Heart right ventricle (tissue), 16 donors: ENCODE measurements at regions not wholly inside any gene's neighbourhood (a gene's known extent, or its start where the extent isn't known, plus 50 kb on each side); places are given as distances from the start of the nearest gene placed in this dataset.
A peak's percentile ranks its signal among the peaks of the same experiment; 100 is the strongest.

ENCODE experiments used
- ATAC-seq, 8 donors: fragments of 200-7000 bp; cut with Tn5 transposase; one replicate each; pipeline ENCODE4 v1.9.1; 2020; ENCODE audit warnings: mild to moderate bottlenecking in 8 of 8, moderate library complexity in 8 of 8, moderate number of reproducible peaks in 1 of 8
- DNase-seq, 2 donors: peaks; one replicate each; pipeline ENCODE4 v3.0.0-alpha.2; 2020
- H3K27ac ChIP-seq, 10 donors: fragments of 200-600 bp; sonication (generic) in 2 of 10; one replicate each; pipeline versions ENCODE4 v1.5.0 to v1.8.0; 2020 to 2022; ENCODE audit warnings: mild to moderate bottlenecking in 3 of 10
- H3K27me3 ChIP-seq, 7 donors: fragments of 200-600 bp; one replicate each; pipeline ENCODE4 v1.8.0; 2021 to 2022; ENCODE audit warnings: mild to moderate bottlenecking in 2 of 7
- H3K36me3 ChIP-seq, 9 donors: fragments of 200-600 bp; sonication (generic) in 1 of 9; one replicate each; pipeline versions ENCODE4 v1.5.0 to v1.8.0; 2020 to 2022; ENCODE audit warnings: mild to moderate bottlenecking in 2 of 9
- H3K4me1 ChIP-seq, 9 donors: fragments of 200-600 bp; sonication (generic) in 1 of 9; one replicate each; pipeline versions ENCODE4 v1.5.0 to v1.8.0; 2020 to 2022; ENCODE audit warnings: mild to moderate bottlenecking in 4 of 9
- H3K4me3 ChIP-seq, 10 donors: fragments of 200-600 bp; sonication (generic) in 2 of 10; one replicate each; pipeline versions ENCODE4 v1.5.0 to v1.8.0; 2020 to 2022; ENCODE audit warnings: mild to moderate bottlenecking in 7 of 10, moderate library complexity in 2 of 10
- H3K9me3 ChIP-seq, 11 donors: fragments of 200-600 bp in 10 of 11; sonication (generic) in 2 of 11; one replicate each; pipeline versions ENCODE4 v1.5.0 to v1.8.0; 2013 to 2022; ENCODE audit warnings: mild to moderate bottlenecking in 2 of 11, control low read depth in 1 of 11, moderate library complexity in 1 of 11
- WGBS, 2 donors: extraction: QIAGEN DNeasy Blood & Tissue Kit; methylation state at CpG; one replicate each; pipeline ENCODE4 v1.1.7; 2013; ENCODE audit warnings: inconsistent platforms in 1 of 2; 5-methylcytosine and 5-hydroxymethylcytosine counted together
- intact Hi-C, 10 donors: fragments of 100-400 bp; cut with DNase I; formaldehyde crosslinking; loops; one replicate each; pipeline versions ENCODE4 v1.11.1 to v1.14.2; 2022
- TF ChIP-seq, protein P1 (sequence below), 9 donors: fragments of 200-600 bp; sonication (generic) in 2 of 9; IDR thresholded peaks; one replicate each; pipeline versions ENCODE4 v1.5.0 to v1.8.0; 2021 to 2022; ENCODE audit warnings: antibody characterized with exemption in 9 of 9, mild to moderate bottlenecking in 5 of 9, moderate library complexity in 1 of 9
- donor health status: Arrhythmogenic right ventricular cardiomyopathy.
- donor health status: ischemic (EF 13 %, LVEDD 7.1; RV severe dilation, severe dysfunction).
- donor health status: healthy with polysubstance abuse.
- donor health status: DM: no; HTN: yes; CAD: no.
- donor health status: DM: no; HTN: no; CAD: no.
- donor health status: ischemic (EF 25% LVEDD 6.9; RV normal size, moderate dysfunction).
- donor health status: ischemic (EF 25% LVEDD 5.7; RV mildly dilated, moderate dysfunction).
- donor health status: healthy.
- donor health status: DM: yes; HTN: yes; CAD: no.
- donor health status: Ischemic cardiomyopathy.
- donor health status: ischemic (EF 35%, LVEDD 5.7; RV mildly dilated, moderate dysfunction).
- donor health status: nonischemic (EF 11% LVEDD 7.7; RV severe dilation, severe dysfunction).
- donor health status: DM: yes; HTN: yes; CAD: no.
- donor health status: PGD.
- donor health status: ischemic (EF 29% LVEDD 5.4; RV normal size, mild dysfunction).
- donor health status: nonischemic (EF 23%, LVEDD 6.1; RV moderate dilation, normal function).

DNA sequence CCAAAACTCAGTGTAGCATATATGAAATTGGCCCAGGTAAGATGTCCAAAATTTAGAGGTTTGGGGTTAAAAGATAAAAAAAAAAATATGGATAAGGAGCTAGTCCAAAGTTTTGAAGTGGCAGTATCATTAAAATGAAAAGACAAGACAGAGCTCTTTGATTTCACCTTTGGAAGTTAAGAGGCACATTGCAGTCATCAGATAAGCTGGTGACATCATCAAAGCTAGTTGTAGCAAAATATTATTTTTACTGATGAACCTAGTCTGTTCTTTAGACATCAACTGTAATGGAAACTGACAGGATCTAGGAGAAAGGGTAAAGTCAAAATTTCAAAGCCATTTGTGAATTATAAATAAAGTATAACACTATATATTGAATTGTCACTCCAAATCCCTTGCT, 603.7 kb upstream of the CDH8 start:
- TF ChIP-seq, protein P1, sequence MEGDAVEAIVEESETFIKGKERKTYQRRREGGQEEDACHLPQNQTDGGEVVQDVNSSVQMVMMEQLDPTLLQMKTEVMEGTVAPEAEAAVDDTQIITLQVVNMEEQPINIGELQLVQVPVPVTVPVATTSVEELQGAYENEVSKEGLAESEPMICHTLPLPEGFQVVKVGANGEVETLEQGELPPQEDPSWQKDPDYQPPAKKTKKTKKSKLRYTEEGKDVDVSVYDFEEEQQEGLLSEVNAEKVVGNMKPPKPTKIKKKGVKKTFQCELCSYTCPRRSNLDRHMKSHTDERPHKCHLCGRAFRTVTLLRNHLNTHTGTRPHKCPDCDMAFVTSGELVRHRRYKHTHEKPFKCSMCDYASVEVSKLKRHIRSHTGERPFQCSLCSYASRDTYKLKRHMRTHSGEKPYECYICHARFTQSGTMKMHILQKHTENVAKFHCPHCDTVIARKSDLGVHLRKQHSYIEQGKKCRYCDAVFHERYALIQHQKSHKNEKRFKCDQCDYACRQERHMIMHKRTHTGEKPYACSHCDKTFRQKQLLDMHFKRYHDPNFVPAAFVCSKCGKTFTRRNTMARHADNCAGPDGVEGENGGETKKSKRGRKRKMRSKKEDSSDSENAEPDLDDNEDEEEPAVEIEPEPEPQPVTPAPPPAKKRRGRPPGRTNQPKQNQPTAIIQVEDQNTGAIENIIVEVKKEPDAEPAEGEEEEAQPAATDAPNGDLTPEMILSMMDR (IDR thresholded peaks at IDR 0.05), result no peak
- intact Hi-C loops, result no loop called here
- ATAC-seq, result no peak

DNA sequence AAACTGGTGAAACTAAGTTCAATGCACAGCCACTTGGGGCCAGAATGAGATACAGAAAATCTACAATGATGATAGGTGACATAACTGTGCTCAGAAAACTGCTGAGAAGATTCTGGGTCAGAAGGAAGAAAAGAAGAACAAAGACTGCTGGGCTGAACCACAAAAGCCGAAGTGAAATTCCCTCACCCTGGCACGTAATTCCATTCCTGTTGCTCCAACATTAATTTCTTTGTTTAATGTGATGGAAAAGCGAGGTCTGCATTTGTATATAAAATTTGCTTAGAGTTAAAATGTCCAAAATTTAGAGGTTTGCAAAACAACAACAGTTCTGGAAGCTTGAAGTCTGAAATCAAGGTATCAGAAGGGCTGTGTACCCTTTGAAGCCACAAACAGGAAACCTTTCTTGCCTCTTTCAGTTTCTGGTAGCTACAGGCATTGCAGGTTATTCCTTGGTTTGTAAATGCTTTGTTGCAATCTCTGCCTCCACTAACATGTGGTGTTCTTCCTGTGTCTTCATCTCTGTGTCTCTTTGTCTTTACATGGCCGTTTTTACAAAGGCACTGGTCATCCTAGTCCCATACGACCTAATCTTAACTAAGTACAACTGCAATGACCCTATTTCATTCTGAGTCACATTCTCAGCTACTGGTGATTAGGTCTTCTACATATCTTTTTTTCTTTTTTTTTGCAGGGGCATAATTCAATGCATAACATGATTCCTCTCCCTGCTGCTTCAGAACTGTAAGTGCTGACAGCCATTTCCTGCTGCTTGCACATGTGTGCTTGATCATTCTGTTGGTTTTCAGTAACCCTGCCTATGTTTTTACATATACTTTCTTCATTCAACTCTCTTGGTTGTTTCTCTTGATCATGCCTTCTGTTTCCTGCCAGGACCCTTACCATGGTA, 603.0 kb upstream of the CDH8 start:
- WGBS, 2 donors, result 45 to 54% methylated on average over 5 of the region's 5 CpGs

More for the DNA sequence above, 603.7 kb upstream of the CDH8 start:
- Histone ChIP-seq H3K27me3 (no peaks in the 10 kb centered on the region), H3K9me3 (peaks cover 0 to 9% (median 0%) of the 10 kb centered on the region in 11 donors), H3K4me1 (peaks cover 0 to 11% (median 5%) of the 10 kb centered on the region in 9 donors), H3K27ac (no peak overlapping the region), H3K4me3 (no peak overlapping the region), H3K36me3 (no peaks in the 10 kb centered on the region)
- no peak for DNase-seq

GRCh38 chr16:62638324-62638911, 602.2 kb upstream of the CDH8 start:
- intact Hi-C loops, result no loop called here
- Histone ChIP-seq H3K36me3 (no peaks in the 10 kb centered on the region), H3K4me3 (no peak overlapping the region), H3K4me1 (peaks cover 0 to 11% (median 5%) of the 10 kb centered on the region in 9 donors), H3K9me3 (peaks cover 0 to 12% (median 0%) of the 10 kb centered on the region in 11 donors), H3K27me3 (no peaks in the 10 kb centered on the region), H3K27ac (peak overlapping the region in 2 of 10 donors; percentile 12 to 46)
- ATAC-seq, result peak in 7 of 8 donors; percentile 58 to 97 (median 87)
- DNase-seq, result peak in 1 of 2 donors; percentile 40
- WGBS, 2 donors, result 9 to 23% methylated on average over 4 of the region's 4 CpGs
- TF ChIP-seq, protein P1 (IDR thresholded peaks at IDR 0.05), result no peak

More for the DNA sequence above, 603.0 kb upstream of the CDH8 start:
- DNase-seq (no peak), ATAC-seq (peak in 2 of 8 donors; percentile 11 to 22)
- TF ChIP-seq, protein P1 (IDR thresholded peaks at IDR 0.05), result no peak
- Histone ChIP-seq H3K27me3 (no peaks in the 10 kb centered on the region), H3K4me3 (no peak overlapping the region), H3K9me3 (peaks cover 0 to 12% (median 0%) of the 10 kb centered on the region in 11 donors), H3K36me3 (no peaks in the 10 kb centered on the region), H3K27ac (peak overlapping the region in 2 of 10 donors; percentile 12 to 46), H3K4me1 (peaks cover 0 to 11% (median 5%) of the 10 kb centered on the region in 9 donors)
- intact Hi-C loops, result no loop called here

GRCh38 chr16:62625326-62625725, 589.1 kb upstream of the CDH8 start:
- H3K4me1 ChIP-seq, result peaks cover 0 to 5% (median 0%) of the 10 kb centered on the region in 9 donors
- H3K27me3 ChIP-seq, result no peaks in the 10 kb centered on the region
- TF ChIP-seq, protein P1 (IDR thresholded peaks at IDR 0.05), result no peak
- peaks cover 0 to 12% (median 0%) of the 10 kb centered on the region in 11 donors for H3K9me3 ChIP-seq
- no peak for ATAC-seq
- 9 to 12% methylated on average over 2 of the region's 2 CpGs for WGBS, 2 donors
- no peak overlapping the region for H3K4me3 ChIP-seq
- H3K27ac ChIP-seq, result no peak overlapping the region
- H3K36me3 ChIP-seq, result no peaks in the 10 kb centered on the region
- intact Hi-C loops, result loop anchor here in 1 of 10 donors (10.0 kb wide), 1 partner anchor 59 kb away; no protein-coding TSS in a partner anchor
- no peak for DNase-seq
